PFSK-1 (cell line): ENCODE measurements at regions not wholly inside any gene's neighbourhood (a gene's known extent, or its start where the extent isn't known, plus 50 kb on each side); places are given as distances from the start of the nearest gene placed in this dataset.

Source experiments
- POLR2AphosphoS5 ChIP-seq: IDR thresholded peaks from 2 replicates; pipeline ENCODE4 v1.6.1; 2012; ENCODE audit warnings: low read depth, mild to moderate bottlenecking, control low read depth, low read length, moderate library complexity
- SIN3A ChIP-seq: IDR thresholded peaks from 2 replicates; pipeline ENCODE4 v1.6.1; 2012; ENCODE audit warnings: mild to moderate bottlenecking, low read length, moderate library complexity, borderline replicate concordance; ENCODE audit not compliant: insufficient read depth
- TAF1 ChIP-seq: IDR thresholded peaks from 2 replicates; pipeline ENCODE4 v1.6.1; 2012; ENCODE audit warnings: low read length, control low read depth, borderline replicate concordance; ENCODE audit not compliant: insufficient read depth

GRCh38 chr20:1817577-1818211 lies 77.5 kb upstream of the SIRPA start:
- TF ChIP-seq SIN3A (no peak), TAF1 (no peak), POLR2AphosphoS5 (no peak)
